ENCODE measurements at regions not wholly inside any gene's neighbourhood (a gene's known extent, or its start where the extent isn't known, plus 50 kb on each side); places are given as distances from the start of the nearest gene placed in this dataset.

DNA sequence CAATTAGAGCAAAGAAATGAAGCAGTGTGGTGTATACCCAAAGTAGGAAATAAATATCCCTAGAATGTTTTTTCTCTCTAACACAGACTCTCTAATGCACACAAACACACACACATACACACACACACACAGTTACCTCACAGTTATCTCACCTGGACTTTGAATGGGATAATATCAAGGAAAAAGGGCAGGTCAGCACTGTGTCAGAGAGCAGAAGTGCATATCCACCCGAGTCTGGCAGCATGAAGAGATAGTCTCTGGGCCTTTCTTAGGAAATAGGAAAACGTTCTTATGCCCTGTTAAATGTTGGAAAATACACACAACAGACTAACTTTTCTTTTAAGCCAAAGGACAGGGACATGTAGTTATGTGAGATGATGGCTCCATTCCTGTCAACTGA is 162.0 kb downstream of the COL6A3 start:
- DNase-seq = no peak

DNA sequence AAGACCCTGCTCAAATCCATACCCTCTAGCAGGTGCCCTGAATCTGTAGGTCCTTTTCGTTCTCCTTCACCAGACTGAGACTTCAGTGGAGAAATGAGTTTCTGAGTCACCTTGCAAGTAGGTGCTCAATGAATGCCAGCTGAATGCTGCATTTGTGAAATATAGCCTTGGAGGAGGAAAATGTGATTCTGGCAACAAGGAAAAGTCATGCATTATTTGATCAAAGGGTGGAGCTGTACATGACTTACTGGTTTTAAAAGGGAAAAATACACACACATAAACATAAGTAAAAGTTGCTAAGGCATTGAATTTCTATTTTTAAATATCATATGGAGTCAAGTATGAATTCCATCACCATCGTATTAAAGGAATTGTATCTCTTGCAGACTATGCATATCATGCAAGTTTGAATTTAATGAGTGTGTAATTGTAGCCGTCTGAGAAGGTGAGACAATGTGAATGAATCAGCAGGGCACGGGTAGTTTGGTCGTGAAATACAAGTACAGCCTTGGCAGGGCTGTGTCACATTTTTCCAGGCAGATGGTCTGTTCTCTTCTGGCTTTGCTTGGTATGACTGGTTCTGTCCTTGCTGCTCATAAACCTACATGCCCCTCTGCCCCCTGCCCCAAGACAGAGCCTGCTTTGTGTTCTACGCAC is 160.8 kb downstream of the COL6A3 start:
- no peak for DNase-seq

DNA sequence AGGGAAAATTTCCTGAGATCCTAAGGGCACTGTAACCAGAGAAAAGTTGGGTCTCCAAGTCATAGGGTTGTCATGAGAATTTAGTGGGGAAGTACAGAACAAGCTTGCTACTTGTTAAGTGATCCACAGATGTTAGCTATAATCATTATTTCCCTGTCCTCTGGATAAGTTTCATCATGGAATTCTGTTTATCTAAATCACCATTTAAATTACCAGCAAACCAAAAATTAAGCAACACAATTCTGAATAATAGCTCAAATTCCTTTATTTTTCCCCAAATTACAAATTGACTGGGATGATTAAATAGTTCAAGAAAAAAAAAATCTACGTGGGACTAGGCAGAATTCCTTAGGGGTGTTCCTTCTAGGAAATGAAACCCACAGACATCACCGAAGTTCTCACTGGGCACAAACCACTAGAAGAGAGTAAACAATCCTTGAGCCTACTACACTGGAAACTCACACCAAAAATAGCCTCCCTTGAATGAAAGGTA is 159.5 kb downstream of the COL6A3 start:
- no peak for DNase-seq

DNA sequence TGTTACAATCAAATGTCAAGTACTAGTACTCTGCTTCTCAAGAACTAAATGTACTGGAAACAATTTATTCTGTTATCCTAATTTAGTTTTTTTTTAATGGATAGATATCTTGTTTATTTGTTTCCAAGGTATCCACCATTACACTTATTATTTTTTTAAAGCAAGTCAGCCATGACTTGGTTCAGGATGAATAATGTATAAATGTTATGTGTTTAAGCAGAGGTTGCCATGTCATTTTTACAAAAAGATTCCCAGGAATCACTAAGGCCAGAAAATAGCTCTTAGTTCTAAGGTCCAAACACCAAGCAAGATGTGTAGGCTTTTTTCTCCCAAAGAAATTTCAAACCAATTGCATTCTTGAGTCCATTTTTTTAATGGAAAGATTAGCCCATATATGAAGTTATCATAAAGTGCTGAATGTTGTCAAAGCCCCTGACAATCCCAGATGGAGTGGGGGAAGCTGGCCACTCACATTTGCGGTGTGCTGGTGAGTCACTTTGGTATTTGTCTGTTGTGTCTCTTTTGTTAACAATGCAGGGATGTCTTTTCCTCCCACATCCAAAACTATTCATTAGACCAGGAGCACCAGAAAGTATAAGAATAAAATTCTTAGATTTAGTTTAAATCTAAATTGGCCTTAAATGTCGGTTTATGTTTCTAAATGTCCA is 158.9 kb downstream of the COL6A3 start:
- DNase-seq = no peak

DNA sequence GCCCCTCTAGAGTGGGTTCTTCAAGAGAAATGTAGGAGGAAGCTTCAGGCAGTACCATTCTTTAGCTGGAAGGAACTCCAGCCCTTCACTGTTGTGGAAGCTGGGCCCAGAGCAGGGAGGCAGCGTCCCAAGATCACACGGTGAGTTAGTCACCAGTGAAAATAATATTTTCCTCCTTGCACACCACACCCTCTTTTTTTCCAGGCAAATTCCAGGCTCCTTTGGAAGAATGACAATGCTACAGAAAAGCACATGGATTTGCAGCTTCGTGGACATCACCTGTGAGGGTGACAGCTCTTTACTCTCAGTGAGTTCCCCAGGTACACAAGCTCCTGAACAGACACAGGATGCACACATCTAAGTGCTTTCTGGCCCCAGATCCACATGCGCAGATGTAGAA is 157.1 kb downstream of the COL6A3 start:
- DNase-seq = no peak

DNA sequence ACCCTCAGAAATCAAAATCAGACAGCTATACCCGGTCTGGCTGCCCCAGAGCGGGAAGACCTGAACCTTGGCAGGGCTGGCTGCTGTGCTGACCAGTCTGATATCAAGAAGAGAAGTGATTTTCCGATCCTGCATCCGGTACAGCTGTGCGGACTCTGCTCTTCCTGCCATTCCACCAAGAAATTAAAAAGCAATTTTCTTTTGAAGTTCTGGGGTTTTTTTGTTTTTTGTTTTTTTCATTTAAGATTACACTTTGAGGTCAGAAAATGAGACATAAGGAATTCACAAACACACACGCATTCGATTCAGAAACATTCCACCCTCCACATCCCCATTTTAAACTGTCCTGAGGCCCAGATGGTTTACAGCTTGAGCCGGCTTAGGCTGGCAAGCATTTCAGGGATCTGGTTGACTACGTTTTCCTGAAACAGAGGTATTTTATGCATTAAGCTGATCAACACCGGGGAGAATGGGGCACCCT is 156.5 kb downstream of the COL6A3 start:
- no peak for DNase-seq

DNA sequence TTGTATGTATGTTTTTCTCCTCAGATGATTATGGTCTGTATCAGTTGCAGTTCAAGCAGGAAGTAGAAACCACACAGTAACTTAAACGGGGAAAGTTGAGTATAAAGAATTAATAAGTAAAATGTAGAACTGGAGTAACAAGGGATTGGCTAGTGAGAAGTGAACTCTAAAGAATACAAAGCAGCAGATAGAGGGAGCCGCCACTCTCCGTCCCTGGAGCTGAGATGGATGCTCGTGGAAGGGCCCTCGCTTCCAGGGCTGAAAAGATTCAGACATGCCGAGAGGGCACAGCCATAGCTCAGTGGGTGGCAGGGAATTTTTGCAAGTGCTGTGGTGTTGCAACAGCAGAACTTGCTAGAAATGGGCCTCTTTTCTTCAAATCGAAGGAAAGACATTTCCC is 155.8 kb downstream of the COL6A3 start:
- DNase-seq = no peak

DNA sequence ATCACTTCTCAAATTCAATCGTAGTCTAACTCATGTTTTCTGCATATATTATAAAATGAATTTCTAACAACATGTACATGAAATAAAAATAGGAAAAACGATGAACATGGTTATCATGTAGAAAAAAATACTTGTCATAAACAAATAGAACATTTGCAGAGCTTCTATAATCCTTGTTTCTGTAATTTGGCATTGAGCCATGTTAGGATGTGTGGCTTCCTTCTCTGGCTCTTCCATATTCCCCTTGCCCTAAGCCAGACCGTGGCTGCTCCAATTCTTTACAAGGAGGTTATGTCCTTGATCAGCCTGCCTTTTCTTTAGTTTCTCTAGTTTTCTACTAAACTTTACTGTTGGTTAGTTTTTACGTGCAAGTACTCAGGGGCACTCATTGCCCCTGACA is 155.3 kb downstream of the COL6A3 start:
- no peak for DNase-seq

DNA sequence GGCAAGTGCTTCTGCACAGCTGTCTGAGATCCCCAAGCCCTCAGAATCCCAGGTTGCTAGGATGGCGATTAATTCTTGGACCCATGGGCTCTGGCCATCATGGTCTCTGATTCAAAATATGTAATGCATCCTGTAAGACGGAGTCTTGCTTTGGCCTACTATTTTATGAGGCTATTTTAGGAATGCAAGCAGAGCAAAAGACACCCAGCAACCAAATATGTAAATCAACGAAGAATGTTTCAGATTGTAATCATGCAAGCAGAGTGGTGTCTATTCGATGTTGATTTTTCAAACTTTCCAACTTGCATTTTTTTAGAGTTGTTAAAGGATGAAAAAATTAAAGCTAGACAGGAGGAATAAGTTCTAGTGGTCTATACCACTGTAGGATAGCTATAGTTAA is 154.8 kb downstream of the COL6A3 start:
- no peak for DNase-seq

DNA sequence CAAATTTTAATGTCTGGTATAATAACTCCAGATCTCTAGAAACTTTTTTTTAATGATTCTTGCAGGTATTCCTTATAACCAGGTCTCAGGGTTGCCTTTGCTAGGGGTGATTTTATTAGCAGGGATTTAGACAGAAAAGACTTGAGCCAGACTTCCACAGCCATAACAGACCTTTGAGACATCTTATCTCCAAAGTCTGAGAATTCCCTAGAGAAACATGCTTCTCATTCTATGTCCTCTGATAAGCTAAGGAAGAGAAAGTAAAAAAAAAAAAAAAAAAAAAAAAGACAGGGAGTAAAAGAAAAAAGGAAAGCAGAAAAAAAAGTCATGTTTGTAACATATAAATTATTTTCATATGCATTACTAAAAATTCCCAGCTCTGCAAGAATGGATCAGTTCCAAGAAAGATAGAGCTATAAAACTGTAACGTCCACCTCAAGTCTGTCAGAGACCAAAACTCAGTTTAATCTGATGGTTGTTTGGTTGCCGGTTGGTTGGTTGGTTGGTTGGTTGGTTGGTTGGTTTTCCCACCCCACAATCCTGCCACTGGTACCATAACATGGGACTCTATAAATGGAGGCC is 153.8 kb downstream of the COL6A3 start:
- no peak for DNase-seq

DNA sequence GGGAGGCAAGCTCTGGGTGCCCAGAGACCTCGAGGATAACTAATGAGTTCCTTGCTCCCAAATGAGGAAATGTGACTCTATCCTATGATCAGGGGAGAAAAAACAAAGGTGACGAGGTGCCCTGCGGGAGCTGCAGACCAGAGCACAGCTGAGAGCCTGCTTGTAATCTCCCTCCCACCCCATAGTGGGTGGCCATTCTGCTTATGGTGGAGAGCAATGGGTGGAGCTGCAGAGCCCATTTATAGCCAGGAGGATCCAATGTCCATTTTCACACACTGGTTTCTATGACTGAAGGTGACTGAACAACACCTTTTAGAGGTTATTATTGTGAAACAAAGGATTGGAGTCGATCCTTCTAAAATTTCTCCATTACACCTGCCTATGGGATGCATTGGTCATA is 153.3 kb downstream of the COL6A3 start:
- DNase-seq = no peak

DNA sequence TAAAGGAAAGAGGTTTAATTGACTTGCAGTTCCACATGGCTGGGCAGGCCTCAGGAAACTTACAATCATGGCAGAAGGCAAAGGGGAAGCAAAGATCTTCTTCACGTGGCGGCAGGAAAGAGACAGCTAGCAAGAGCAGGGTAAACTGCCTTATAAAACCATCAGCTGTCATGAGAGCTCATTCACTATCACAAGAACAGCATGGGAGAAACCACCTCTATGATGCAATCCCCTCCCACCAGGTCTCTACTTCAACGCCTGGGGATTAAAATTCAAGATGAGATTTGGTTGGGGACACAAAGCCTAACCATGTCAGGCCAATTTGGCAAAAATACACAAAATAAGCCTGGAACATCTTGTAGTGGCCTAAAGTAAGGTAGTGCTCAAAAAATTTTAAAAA is 152.6 kb downstream of the COL6A3 start:
- DNase-seq = no peak

DNA sequence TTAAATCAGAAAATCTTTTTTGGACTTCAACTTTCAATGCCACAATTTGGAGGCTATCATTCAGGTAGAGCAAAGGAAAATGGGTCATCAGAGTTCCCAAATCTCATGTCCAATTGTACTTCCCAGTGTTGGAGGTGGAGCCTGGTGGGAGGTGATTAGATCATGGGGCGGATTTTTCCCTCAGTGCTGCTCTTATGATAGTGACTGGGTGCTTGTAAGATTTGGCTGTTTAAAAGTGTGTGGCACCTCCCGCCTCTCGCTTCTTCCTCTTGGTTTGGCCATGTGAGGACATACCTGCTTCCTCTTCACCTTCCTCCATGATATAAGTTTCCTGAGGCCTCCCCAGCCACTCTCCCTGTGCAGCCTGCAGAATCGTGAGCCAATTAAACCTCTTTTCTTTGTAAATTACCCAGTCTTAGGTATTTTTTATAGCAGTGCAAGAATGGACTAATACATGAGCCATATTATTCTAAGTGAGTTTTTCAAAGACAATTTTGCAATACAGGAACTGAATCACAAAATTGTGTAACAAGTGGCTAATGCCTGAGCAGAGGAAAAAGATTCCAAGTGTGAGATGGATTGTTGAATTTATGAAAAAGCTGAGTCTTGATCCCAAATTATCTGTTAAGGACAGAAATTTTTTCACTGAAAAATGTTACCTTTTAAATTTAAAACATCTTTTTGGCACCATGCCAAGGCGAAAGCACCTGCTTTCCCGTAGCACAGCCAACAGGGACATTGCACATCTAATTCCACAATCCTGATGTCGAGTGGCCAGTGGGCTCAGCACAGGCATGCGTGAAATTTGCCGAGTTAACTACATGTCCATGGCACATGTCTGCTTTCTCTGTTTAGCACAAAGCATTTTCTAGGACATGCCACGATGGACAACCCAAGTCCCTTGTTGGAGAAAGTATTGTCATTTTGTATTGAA is 150.9 kb downstream of the COL6A3 start:
- DNase-seq = no peak

DNA sequence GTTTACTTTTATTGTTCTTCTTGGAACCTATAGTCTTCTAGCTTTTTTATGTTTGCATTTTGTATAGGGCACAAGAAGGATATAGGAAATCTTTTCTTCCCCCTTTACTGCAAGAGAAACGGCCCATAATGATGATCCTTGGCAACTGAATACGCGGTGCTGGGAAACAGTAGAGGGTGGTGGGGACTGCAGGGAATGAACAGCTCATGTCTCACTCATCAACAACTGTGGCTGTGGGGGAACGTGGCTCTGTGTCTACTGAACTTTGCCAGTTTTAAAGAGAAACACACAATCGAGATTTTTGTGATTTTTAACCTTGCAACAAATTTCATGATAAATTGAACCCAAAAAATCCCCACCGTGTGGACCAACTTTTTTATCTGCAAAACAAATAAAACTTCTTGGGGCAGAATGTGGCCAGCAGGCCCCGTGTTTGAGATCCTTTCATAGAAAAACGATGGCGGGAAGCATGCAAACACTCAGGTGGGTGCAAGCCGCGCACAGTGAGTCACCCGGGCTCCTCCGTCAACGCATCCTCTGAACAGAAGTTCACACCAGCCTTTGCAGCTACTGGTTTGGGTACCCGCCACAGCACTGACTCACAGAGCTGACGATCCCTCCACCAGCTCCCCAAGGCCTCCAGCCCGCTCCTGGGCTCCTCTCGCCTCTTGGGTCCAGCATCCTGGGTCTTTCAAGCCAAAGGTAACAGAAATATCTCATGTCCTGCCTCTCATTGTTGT is 149.3 kb downstream of the COL6A3 start:
- no peak for DNase-seq

DNA sequence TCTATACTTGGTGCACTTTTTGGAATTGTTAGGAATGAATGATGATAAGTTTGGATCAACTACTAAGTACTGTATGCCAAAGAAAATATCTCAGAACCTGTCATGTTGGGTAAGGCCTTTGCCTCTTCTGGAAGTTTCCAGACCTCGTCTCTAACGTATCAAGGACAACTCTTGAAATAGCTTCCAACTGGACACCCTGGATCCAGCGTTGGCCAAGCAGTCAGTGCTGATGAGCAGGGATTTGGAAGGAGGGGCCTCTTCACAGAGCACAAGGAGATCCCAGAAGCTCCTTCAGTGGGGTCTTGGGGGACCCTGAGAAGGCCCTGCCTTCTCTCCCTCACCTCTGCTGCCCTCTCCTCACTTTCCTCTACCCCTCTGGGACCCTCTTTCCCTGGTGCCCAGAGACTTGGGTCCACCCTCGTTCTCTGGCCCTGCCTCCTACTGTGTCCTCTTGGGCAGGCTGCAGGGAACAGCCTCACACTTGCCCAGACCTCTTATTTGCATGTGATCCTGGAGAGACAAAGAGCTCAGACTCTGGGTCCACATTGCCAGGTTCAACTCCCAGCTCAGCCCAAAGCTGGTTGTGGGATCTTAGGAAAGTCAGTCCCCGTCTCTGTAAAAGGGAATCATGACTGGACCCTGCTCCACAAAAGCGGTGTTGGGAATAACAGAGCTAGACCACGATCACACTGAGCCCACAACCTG is 145.8 kb downstream of the COL6A3 start:
- DNase-seq = no peak

DNA sequence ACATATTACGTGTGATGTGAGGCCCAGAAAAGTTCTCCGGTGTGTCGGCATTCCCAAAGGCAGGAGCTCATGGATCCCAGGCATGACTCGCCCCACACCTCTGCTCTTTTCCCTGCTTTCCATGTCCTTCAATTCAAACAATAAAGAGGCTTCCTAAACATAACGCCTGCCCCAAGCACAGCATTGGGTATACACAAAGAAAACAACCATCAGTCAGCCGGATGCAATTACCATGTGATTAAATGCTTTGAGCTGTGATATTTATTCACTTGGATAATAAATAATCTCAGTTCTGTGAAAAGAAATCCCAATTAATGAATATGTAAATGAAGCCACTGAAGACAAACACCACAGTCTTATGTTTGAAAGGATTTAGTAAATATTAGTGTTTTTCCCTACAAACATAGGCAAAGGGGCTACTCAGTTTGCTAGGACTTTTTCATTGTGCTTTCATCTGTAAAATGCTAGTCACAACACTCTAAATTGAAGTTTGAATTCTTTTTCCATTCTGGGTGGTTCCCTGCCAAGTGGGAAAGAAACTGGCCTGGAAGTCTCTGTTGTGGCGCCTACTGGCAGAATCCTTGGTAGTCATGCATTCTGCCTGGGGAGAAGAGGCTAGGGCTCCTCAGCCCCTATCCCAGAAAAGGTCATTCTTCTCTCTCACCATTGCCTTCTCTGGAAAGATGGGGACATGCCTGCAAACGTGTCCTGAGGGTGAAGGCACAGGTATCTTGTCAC is 144.7 kb downstream of the COL6A3 start:
- DNase-seq = no peak

DNA sequence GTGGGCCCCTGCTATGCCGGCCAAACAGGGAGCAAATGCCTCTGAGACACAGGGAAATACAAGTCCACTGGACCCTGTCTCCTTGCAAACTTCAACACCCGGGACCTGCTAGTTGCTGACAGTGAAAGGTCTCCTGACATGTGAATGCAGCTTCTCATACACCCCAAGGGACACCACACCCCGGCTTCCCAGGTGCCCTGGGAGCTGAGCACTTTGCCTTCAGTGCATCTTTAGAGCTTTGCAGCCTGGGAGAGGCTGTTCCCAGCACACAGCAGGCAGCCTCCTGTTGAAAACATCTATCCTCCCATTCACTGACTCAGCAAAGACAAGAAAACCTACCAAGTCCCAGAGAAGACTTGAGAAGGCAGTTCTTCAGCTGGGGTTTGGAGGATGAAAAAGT is 143.4 kb downstream of the COL6A3 start:
- no peak for DNase-seq

DNA sequence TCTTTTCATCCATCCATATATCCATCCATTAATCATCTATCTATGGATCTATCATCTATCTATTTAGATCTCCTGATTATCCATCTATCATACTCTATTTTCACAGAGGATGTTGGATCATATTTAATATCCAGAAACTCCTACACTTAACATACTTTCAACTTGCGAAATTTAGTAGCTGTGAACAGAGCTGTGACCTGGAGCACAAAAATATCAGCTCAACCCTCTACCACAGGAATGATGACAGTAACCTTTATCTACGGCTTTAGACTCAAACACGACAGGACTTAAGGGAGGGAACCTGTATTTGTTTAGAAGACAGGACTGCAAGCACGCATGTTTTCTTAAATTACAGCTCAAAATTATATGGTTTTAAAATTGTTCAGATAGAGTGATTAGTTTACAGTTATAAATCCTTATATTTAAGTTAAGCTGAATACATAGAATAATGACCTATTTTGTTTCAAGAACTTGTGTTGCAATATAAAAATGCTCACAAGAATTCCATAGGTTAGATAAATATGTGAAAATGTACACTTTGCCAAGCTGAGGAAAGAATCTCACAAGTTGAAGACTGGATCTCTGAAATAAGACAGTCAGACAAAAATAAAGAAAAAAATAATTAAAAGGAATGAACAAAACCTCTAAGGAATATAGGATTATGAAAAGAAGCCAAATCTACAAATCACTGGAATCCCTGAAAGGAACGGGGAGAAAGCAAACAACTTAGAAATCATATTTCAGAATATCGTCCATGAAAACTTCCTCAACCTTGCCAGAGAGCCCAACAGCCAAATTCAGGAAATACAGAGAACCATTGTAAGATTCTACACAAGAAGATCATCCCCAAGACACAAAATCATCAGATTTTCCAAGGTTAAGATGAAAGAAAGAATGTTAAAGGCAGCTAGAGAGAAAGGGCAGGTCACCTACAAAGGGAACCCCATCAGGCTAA is 142.0 kb downstream of the COL6A3 start:
- DNase-seq = no peak
